GM19351 (cell line): ENCODE measurements at regions not wholly inside any gene's neighbourhood (a gene's known extent, or its start where the extent isn't known, plus 50 kb on each side); places are given as distances from the start of the nearest gene placed in this dataset.
"Not testable (repeated sequence)": the region's sequence is repeated elsewhere in the genome, so short reads cannot be mapped to it uniquely, and the experiment has no call there.

Experiments
- ATAC-seq: cut with Tn5 transposase; IDR thresholded peaks from one replicate; pipeline ENCODE4 v1.9.1; 2021; ENCODE audit warnings: mild to moderate bottlenecking, moderate library complexity; ENCODE audit not compliant: unreplicated experiment

GRCh38 chr2:216942465-216942864, 82.6 kb upstream of the TNP1 start:
- no peak for ATAC-seq

- no peak for ATAC-seq
These were observed 82.2 kb upstream of the TNP1 start for GRCh38 chr2:216942016-216942415.

GRCh38 chr2:216936954-216937357, 77.1 kb upstream of the TNP1 start:
- ATAC-seq, result no peak

- no peak for ATAC-seq
These were observed 74.8 kb upstream of the TNP1 start for GRCh38 chr2:216934623-216935022.

- ATAC-seq, result no peak
These were observed 74.3 kb upstream of the TNP1 start for GRCh38 chr2:216934151-216934550.

GRCh38 chr2:216932863-216933548, 73.1 kb upstream of the TNP1 start:
- no peak for ATAC-seq

GRCh38 chr2:216932113-216932862, 72.4 kb upstream of the TNP1 start:
- ATAC-seq, result no peak

GRCh38 chr2:216930716-216931115, 70.9 kb upstream of the TNP1 start:
- no peak for ATAC-seq

- ATAC-seq, result not testable (repeated sequence)
These were observed 69.5 kb upstream of the TNP1 start for GRCh38 chr2:216929338-216929737.

GRCh38 chr2:216927163-216927562, 67.3 kb upstream of the TNP1 start:
- no peak for ATAC-seq

- peak; percentile 50 for ATAC-seq
These were observed 65.9 kb upstream of the TNP1 start for GRCh38 chr2:216925636-216926366.

- no peak for ATAC-seq
These were observed 65.1 kb upstream of the TNP1 start for GRCh38 chr2:216925006-216925405.

- ATAC-seq, result no peak
These were observed 63.8 kb upstream of the TNP1 start for GRCh38 chr2:216923706-216924105.

- ATAC-seq, result peak; percentile 85
These were observed 62.4 kb upstream of the TNP1 start for GRCh38 chr2:216922175-216922780.

- no peak for ATAC-seq
These were observed 61.1 kb upstream of the TNP1 start for GRCh38 chr2:216920937-216921456.

GRCh38 chr2:216920143-216920876, 60.4 kb upstream of the TNP1 start:
- ATAC-seq, result no peak

- no peak for ATAC-seq
These were observed 58.3 kb upstream of the TNP1 start for GRCh38 chr2:216918088-216918680.

GRCh38 chr2:216916956-216917650, 57.2 kb upstream of the TNP1 start:
- no peak for ATAC-seq

- no peak for ATAC-seq
These were observed 55.8 kb upstream of the TNP1 start for GRCh38 chr2:216915557-216916150.
